ENCODE measurements at regions not wholly inside any gene's neighbourhood (a gene's known extent, or its start where the extent isn't known, plus 50 kb on each side); places are given as distances from the start of the nearest gene placed in this dataset.

- Mint-ChIP-seq H3K27ac (ENCODE audit: unreplicated experiment) (no peak overlapping the region), H3K4me3 (ENCODE audit: low read depth, unreplicated experiment) (no peak overlapping the region), H3K27me3 (ENCODE audit: unreplicated experiment) (no peaks in the 10 kb centered on the region), H3K4me1 (ENCODE audit: low read depth, unreplicated experiment) (peaks cover 3% of the 10 kb centered on the region), H3K9me3 (ENCODE audit: low read depth, unreplicated experiment) (peaks cover 5% of the 10 kb centered on the region), H3K36me3 (ENCODE audit: insufficient read depth, unreplicated experiment) (no peaks in the 10 kb centered on the region)
- DNase-seq, result no peak
- intact Hi-C loops (cut with micrococcal nuclease; ENCODE audit: unreplicated experiment), result no loop called here
- no peak for TF ChIP-seq CTCF (IDR thresholded peaks at IDR 0.05; ENCODE audit: unreplicated experiment)
- no TSS peak for BruUV-seq (replicated peaks)
- CTCF ChIA-PET, result no interaction called here
Observed at GRCh38 chr6:114550316-114550715, 207.5 kb upstream of the HS3ST5 start.

GRCh38 chr6:114543696-114544095, 200.9 kb upstream of the HS3ST5 start:
- no peak for DNase-seq

GRCh38 chr6:114541794-114542193, 199.0 kb upstream of the HS3ST5 start:
- no peak overlapping the region for H3K27ac Mint-ChIP-seq (ENCODE audit: unreplicated experiment)
- no peak overlapping the region for H3K4me3 Mint-ChIP-seq (ENCODE audit: low read depth, unreplicated experiment)
- no peak for TF ChIP-seq CTCF (IDR thresholded peaks at IDR 0.05; ENCODE audit: unreplicated experiment)
- H3K4me1 Mint-ChIP-seq (ENCODE audit: low read depth, unreplicated experiment), result peaks cover 9% of the 10 kb centered on the region
- no peak for DNase-seq
- CTCF ChIA-PET, result no interaction called here
- intact Hi-C loops (cut with micrococcal nuclease; ENCODE audit: unreplicated experiment), result no loop called here
- H3K9me3 Mint-ChIP-seq (ENCODE audit: low read depth, unreplicated experiment), result peaks cover 3% of the 10 kb centered on the region
- H3K27me3 Mint-ChIP-seq (ENCODE audit: unreplicated experiment), result no peaks in the 10 kb centered on the region
- H3K36me3 Mint-ChIP-seq (ENCODE audit: insufficient read depth, unreplicated experiment), result no peaks in the 10 kb centered on the region
- no TSS peak for BruUV-seq (replicated peaks)

More at GRCh38 chr6:114543696-114544095, 200.9 kb upstream of the HS3ST5 start:
- Mint-ChIP-seq H3K9me3 (ENCODE audit: low read depth, unreplicated experiment) (peaks cover 3% of the 10 kb centered on the region), H3K4me3 (ENCODE audit: low read depth, unreplicated experiment) (no peak overlapping the region), H3K27ac (ENCODE audit: unreplicated experiment) (no peak overlapping the region), H3K36me3 (ENCODE audit: insufficient read depth, unreplicated experiment) (no peaks in the 10 kb centered on the region), H3K4me1 (ENCODE audit: low read depth, unreplicated experiment) (peaks cover 9% of the 10 kb centered on the region), H3K27me3 (ENCODE audit: unreplicated experiment) (no peaks in the 10 kb centered on the region)
- no TSS peak for BruUV-seq (replicated peaks)
- CTCF ChIA-PET, result no interaction called here
- intact Hi-C loops (cut with micrococcal nuclease; ENCODE audit: unreplicated experiment), result no loop called here
- no peak for TF ChIP-seq CTCF (IDR thresholded peaks at IDR 0.05; ENCODE audit: unreplicated experiment)

- no peak for TF ChIP-seq CTCF (IDR thresholded peaks at IDR 0.05; ENCODE audit: unreplicated experiment)
- no peak overlapping the region for H3K4me3 Mint-ChIP-seq (ENCODE audit: low read depth, unreplicated experiment)
- BruUV-seq (replicated peaks), result no TSS peak
- intact Hi-C loops (cut with micrococcal nuclease; ENCODE audit: unreplicated experiment), result no loop called here
- CTCF ChIA-PET, result no interaction called here
- no peak for DNase-seq
- H3K9me3 Mint-ChIP-seq (ENCODE audit: low read depth, unreplicated experiment), result no peaks in the 10 kb centered on the region
- no peaks in the 10 kb centered on the region for H3K27me3 Mint-ChIP-seq (ENCODE audit: unreplicated experiment)
- H3K27ac Mint-ChIP-seq (ENCODE audit: unreplicated experiment), result no peak overlapping the region
- H3K4me1 Mint-ChIP-seq (ENCODE audit: low read depth, unreplicated experiment), result no peaks in the 10 kb centered on the region
- H3K36me3 Mint-ChIP-seq (ENCODE audit: insufficient read depth, unreplicated experiment), result no peaks in the 10 kb centered on the region
Observed at GRCh38 chr6:114537977-114538376, 195.2 kb upstream of the HS3ST5 start.

DNA sequence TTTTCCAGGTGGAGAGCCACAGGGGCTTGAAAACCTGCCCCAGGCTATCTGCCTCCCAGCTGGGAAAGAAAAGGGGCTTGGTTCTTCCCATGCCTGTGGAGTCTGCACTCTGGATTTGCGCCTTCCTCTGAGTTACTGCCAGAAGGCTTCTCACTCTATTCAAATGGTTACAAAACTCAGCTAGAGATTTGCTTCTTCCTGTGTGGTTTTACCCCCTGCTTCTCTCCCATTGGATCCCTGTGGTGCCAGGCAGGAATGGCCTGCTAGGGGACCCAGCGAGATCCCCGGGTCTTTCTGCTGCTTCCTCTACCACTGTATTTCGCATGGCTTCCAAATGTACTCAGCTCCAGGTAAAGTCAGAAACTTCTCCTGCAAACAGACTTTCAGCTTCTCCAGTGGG, 192.0 kb upstream of the HS3ST5 start:
- H3K4me1 Mint-ChIP-seq (ENCODE audit: low read depth, unreplicated experiment), result no peaks in the 10 kb centered on the region
- no peak for TF ChIP-seq CTCF (IDR thresholded peaks at IDR 0.05; ENCODE audit: unreplicated experiment)
- CTCF ChIA-PET, result no interaction called here
- no peaks in the 10 kb centered on the region for H3K36me3 Mint-ChIP-seq (ENCODE audit: insufficient read depth, unreplicated experiment)
- intact Hi-C loops (cut with micrococcal nuclease; ENCODE audit: unreplicated experiment), result no loop called here
- DNase-seq, result no peak
- H3K27ac Mint-ChIP-seq (ENCODE audit: unreplicated experiment), result no peak overlapping the region
- no peaks in the 10 kb centered on the region for H3K27me3 Mint-ChIP-seq (ENCODE audit: unreplicated experiment)
- H3K9me3 Mint-ChIP-seq (ENCODE audit: low read depth, unreplicated experiment), result peaks cover 2% of the 10 kb centered on the region
- no peak overlapping the region for H3K4me3 Mint-ChIP-seq (ENCODE audit: low read depth, unreplicated experiment)
- no TSS peak for BruUV-seq (replicated peaks)

All from Calu3 (cell line).